WTC11 (cell line): ENCODE measurements at regions not wholly inside any gene's neighbourhood (a gene's known extent, or its start where the extent isn't known, plus 50 kb on each side); places are given as distances from the start of the nearest gene placed in this dataset.

Experiments used
- ATAC-seq: fragments of 200-7000 bp; cut with Tn5 transposase; 2 replicates; pipeline ENCODE4 v1.10.0; 2021; ENCODE audit warnings: mild to moderate bottlenecking, moderate library complexity
- CTCF ChIA-PET: fragments of 300-600 bp; sonication (Branson Sonifier 250); formaldehyde crosslinking; loops from one replicate; lab custom pipeline; 2021; ENCODE audit warnings: antibody characterized with exemption; lab: Charles Lee
- POLR2A ChIA-PET: fragments of 350-600 bp; sonication (Branson Sonifier 250); formaldehyde crosslinking; loops from one replicate; lab custom pipeline; 2021; ENCODE audit warnings: antibody characterized with exemption; lab: Charles Lee
- DNase-seq: peaks from one replicate; pipeline ENCODE4 v3.0.0; 2021; ENCODE audit warnings: low spot score
- H3K27ac Mint-ChIP-seq: 2 replicates; pipeline ENCODE4 v1.8.0; 2021; ENCODE audit warnings: mixed read lengths
- H3K27me3 Mint-ChIP-seq: 2 replicates; pipeline ENCODE4 v1.8.0; 2021; ENCODE audit warnings: low read depth, mild to moderate bottlenecking, moderate library complexity, mixed read lengths
- H3K36me3 Mint-ChIP-seq: 2 replicates; pipeline ENCODE4 v1.8.0; 2021; ENCODE audit warnings: mixed read lengths
- H3K4me1 Mint-ChIP-seq: 2 replicates; pipeline ENCODE4 v1.8.0; 2022; ENCODE audit warnings: mixed read lengths
- H3K4me3 Mint-ChIP-seq: 2 replicates; pipeline ENCODE4 v1.8.0; 2021; ENCODE audit warnings: mild to moderate bottlenecking, moderate library complexity, mixed read lengths
- H3K9me3 Mint-ChIP-seq: 2 replicates; pipeline ENCODE4 v1.8.0; 2021; ENCODE audit warnings: mixed read lengths
- GABPB1 ChIP-seq: sonication (generic); formaldehyde crosslinking; IDR thresholded peaks from 2 replicates; pipeline ENCODE4 v1.8.1; 2023; ENCODE audit warnings: mild to moderate bottlenecking, missing genetic modification reagents
- HMGA2 ChIP-seq: fragments of 250-450 bp; sonication (Bioruptor Pico); IDR thresholded peaks from 2 replicates; pipeline ENCODE4 v1.4.0; 2021; ENCODE audit warnings: mild to moderate bottlenecking, moderate library complexity
- MXD4 ChIP-seq: fragments of 250-450 bp; sonication (Bioruptor Pico); IDR thresholded peaks from 2 replicates; pipeline ENCODE4 v1.8.0; 2021; ENCODE audit warnings: mild to moderate bottlenecking, moderate library complexity, borderline replicate concordance
- SMAD4 ChIP-seq: sonication (generic); formaldehyde crosslinking; IDR thresholded peaks from 2 replicates; pipeline ENCODE4 v1.8.0; 2022; ENCODE audit warnings: mild to moderate bottlenecking, missing genetic modification reagents
- ZNF416 ChIP-seq: fragments of 250-450 bp; sonication (Bioruptor Pico); IDR thresholded peaks from 2 replicates; pipeline ENCODE4 v1.9.0; 2021; ENCODE audit warnings: mild to moderate bottlenecking, inconsistent platforms
- TF ChIP-seq, protein P1 (sequence below): fragments of 250-450 bp; sonication (Bioruptor Pico); IDR thresholded peaks from 2 replicates; pipeline ENCODE4 v1.9.0; 2021; ENCODE audit warnings: mild to moderate bottlenecking, borderline replicate concordance
- TF ChIP-seq, protein P2 (sequence below): sonication (generic); formaldehyde crosslinking; IDR thresholded peaks from 2 replicates; pipeline ENCODE4 v1.8.1; 2023; ENCODE audit warnings: mild to moderate bottlenecking, missing genetic modification reagents, moderate library complexity
- TF ChIP-seq, protein P3 (sequence below): fragments of 250-450 bp; sonication (Bioruptor Pico); conservative IDR thresholded peaks from 2 replicates; pipeline ENCODE4 v1.9.0; 2021; ENCODE audit warnings: mild to moderate bottlenecking
- TF ChIP-seq, protein P4 (sequence below): sonication (generic); formaldehyde crosslinking; IDR thresholded peaks from 2 replicates; pipeline ENCODE4 v1.8.1; 2022; ENCODE audit warnings: missing genetic modification reagents, borderline replicate concordance
- TF ChIP-seq, protein P5 (sequence below): sonication (generic); formaldehyde crosslinking; IDR thresholded peaks from 2 replicates; pipeline ENCODE4 v1.8.0; 2023; ENCODE audit warnings: missing genetic modification reagents
- TF ChIP-seq, protein P6 (sequence below): sonication (generic); formaldehyde crosslinking; IDR thresholded peaks from 2 replicates; pipeline ENCODE4 v1.8.0; 2022; ENCODE audit warnings: mild to moderate bottlenecking, missing genetic modification reagents

DNA sequence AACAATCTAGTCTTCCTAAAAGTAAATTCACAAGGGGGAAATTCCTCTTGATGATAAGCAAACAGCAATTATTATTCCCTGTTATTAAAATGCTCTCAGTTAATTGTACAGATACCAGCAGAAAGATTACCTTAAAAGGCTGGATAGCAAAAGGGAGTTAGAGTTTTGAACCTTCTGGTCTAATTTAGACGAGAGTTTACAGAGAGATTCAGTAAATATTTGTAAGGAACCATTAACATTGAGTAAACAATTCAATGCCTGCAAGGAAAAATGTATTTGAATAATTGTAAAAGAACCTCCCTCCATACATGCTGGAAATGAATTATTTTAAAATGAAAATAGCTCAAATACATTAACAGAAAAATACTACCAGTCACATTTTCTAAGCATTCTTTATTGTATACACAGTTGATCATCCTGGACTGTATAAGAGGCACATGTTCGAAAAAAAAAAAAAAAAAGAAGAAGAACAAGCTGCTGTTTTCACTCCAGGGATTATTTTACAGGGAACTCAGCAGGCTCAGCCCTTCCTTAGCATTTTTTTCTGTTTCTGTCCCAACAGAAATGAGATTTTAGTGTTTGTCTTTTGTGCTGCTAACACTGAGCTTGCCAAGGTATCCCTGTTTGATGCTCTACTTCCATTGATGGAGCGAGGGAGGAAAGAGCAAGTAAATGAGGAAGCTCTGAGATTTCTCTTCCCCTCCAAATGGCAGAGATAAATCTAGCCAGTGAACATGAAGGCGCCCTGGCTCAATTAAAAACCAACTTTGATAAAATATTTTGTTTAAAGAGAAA is 141.1 kb downstream of the ENC1 start (continued):
- TF ChIP-seq, protein P1, sequence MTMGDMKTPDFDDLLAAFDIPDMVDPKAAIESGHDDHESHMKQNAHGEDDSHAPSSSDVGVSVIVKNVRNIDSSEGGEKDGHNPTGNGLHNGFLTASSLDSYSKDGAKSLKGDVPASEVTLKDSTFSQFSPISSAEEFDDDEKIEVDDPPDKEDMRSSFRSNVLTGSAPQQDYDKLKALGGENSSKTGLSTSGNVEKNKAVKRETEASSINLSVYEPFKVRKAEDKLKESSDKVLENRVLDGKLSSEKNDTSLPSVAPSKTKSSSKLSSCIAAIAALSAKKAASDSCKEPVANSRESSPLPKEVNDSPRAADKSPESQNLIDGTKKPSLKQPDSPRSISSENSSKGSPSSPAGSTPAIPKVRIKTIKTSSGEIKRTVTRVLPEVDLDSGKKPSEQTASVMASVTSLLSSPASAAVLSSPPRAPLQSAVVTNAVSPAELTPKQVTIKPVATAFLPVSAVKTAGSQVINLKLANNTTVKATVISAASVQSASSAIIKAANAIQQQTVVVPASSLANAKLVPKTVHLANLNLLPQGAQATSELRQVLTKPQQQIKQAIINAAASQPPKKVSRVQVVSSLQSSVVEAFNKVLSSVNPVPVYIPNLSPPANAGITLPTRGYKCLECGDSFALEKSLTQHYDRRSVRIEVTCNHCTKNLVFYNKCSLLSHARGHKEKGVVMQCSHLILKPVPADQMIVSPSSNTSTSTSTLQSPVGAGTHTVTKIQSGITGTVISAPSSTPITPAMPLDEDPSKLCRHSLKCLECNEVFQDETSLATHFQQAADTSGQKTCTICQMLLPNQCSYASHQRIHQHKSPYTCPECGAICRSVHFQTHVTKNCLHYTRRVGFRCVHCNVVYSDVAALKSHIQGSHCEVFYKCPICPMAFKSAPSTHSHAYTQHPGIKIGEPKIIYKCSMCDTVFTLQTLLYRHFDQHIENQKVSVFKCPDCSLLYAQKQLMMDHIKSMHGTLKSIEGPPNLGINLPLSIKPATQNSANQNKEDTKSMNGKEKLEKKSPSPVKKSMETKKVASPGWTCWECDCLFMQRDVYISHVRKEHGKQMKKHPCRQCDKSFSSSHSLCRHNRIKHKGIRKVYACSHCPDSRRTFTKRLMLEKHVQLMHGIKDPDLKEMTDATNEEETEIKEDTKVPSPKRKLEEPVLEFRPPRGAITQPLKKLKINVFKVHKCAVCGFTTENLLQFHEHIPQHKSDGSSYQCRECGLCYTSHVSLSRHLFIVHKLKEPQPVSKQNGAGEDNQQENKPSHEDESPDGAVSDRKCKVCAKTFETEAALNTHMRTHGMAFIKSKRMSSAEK (CRISPR knock-in tag) = no peak
- TF ChIP-seq MXD4 (no peak), SMAD4 (CRISPR knock-in tag) (no peak), GABPB1 (CRISPR knock-in tag) (no peak), ZNF416 (no peak)
- TF ChIP-seq, protein P2, sequence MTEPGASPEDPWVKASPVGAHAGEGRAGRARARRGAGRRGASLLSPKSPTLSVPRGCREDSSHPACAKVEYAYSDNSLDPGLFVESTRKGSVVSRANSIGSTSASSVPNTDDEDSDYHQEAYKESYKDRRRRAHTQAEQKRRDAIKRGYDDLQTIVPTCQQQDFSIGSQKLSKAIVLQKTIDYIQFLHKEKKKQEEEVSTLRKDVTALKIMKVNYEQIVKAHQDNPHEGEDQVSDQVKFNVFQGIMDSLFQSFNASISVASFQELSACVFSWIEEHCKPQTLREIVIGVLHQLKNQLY (CRISPR knock-in tag) = no peak
- TF ChIP-seq, protein P3, sequence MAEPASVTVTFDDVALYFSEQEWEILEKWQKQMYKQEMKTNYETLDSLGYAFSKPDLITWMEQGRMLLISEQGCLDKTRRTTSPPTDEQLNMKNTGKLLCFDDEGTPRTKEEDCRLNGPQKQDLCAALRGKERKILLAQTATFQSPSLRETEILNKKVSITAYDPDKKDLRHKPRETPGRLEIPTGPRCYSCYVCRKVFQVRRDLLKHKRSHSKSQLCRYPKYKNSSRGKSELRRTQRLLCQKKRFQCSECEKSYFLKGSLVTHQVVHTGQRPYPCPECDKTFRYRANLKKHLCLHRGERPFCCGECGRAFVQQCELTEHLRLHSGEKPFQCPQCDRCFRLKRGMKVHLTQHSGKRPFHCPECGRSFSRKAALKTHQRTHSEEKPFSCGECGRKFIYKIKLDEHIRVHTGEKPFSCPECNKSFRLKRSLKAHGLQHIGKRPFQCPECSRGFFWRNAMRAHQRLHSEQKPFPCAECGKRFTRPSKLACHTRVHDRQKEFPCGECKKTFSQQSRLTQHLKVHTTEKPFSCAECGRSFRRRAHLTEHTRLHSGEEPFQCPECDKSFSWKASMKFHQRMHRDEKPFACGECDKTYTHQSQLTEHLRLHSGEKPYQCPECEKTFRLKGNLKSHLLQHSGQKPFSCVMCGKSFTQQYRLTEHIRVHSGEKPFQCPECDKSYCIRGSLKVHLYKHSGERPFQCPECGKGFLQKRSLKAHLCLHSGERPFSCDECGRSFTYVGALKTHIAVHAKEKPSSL = no peak
- TF ChIP-seq, protein P4, sequence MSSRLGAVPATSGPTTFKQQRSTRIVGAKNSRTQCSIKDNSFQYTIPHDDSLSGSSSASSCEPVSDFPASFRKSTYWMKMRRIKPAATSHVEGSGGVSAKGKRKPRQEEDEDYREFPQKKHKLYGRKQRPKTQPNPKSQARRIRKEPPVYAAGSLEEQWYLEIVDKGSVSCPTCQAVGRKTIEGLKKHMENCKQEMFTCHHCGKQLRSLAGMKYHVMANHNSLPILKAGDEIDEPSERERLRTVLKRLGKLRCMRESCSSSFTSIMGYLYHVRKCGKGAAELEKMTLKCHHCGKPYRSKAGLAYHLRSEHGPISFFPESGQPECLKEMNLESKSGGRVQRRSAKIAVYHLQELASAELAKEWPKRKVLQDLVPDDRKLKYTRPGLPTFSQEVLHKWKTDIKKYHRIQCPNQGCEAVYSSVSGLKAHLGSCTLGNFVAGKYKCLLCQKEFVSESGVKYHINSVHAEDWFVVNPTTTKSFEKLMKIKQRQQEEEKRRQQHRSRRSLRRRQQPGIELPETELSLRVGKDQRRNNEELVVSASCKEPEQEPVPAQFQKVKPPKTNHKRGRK (CRISPR knock-in tag) = no peak
- TF ChIP-seq, protein P5, sequence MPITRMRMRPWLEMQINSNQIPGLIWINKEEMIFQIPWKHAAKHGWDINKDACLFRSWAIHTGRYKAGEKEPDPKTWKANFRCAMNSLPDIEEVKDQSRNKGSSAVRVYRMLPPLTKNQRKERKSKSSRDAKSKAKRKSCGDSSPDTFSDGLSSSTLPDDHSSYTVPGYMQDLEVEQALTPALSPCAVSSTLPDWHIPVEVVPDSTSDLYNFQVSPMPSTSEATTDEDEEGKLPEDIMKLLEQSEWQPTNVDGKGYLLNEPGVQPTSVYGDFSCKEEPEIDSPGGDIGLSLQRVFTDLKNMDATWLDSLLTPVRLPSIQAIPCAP (CRISPR knock-in tag) = no peak
- TF ChIP-seq, protein P6, sequence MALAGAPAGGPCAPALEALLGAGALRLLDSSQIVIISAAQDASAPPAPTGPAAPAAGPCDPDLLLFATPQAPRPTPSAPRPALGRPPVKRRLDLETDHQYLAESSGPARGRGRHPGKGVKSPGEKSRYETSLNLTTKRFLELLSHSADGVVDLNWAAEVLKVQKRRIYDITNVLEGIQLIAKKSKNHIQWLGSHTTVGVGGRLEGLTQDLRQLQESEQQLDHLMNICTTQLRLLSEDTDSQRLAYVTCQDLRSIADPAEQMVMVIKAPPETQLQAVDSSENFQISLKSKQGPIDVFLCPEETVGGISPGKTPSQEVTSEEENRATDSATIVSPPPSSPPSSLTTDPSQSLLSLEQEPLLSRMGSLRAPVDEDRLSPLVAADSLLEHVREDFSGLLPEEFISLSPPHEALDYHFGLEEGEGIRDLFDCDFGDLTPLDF (CRISPR knock-in tag) = no peak
- TF ChIP-seq, all 79 proteins: peak for 0

DNA sequence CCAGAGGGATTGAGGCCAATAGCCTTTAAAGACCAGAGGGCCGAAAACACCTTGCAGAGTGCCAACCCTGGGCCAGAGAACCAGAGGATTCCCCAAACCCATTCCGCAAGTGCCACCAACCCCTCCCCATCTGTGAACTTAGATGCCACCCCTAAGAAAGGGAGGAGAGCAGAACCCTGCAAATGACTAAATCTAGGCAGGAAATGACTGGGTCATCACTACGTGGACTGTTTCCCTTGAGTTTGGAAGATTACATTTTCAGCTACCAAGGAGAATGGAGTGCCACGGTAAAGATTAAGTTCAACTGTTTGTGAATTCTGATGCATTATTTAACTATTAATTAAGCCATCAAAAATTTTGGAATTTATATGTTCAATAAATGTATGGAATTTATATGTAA is 142.8 kb downstream of the ENC1 start:
- Mint-ChIP-seq H3K4me3 (no peak overlapping the region), H3K9me3 (peaks cover 11% of the 10 kb centered on the region), H3K36me3 (no peaks in the 10 kb centered on the region), H3K27ac (no peak overlapping the region), H3K4me1 (peaks cover 31% of the 10 kb centered on the region), H3K27me3 (no peaks in the 10 kb centered on the region)
- DNase-seq (no peak), ATAC-seq (no peak)
- POLR2A ChIA-PET = no interaction called here
- TF ChIP-seq, protein P1 (CRISPR knock-in tag) = no peak
- peak; percentile 39; the same call in 1 of the 2 replicates for TF ChIP-seq HMGA2 (CRISPR knock-in tag)
- CTCF ChIA-PET = no interaction called here
